ENCODE measurements at regions not wholly inside any gene's neighbourhood (a gene's known extent, or its start where the extent isn't known, plus 50 kb on each side); places are given as distances from the start of the nearest gene placed in this dataset.
A peak's percentile ranks its signal among the peaks of the same experiment; 100 is the strongest.

DNA sequence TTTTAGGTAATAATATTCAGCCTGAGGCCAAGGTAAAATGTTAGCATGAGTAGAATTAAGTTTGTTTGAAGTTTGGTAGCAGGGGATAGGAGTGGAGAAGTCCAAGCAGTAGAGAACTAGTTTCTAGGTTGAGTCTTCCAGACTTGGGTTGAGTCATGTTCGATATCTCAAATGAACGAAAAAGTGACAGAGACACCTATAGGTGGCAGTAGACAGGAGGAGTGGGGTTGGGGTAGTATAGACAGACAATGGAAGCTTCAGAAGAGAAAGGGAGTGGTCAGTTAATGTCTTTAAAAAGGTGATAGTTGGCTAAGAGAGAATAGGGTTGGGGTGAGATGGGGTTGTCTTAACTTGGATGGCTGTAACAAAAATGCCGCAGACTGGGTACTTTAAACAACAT lies 58.7 kb upstream of the EMCN start:
- TF ChIP-seq, protein P1, sequence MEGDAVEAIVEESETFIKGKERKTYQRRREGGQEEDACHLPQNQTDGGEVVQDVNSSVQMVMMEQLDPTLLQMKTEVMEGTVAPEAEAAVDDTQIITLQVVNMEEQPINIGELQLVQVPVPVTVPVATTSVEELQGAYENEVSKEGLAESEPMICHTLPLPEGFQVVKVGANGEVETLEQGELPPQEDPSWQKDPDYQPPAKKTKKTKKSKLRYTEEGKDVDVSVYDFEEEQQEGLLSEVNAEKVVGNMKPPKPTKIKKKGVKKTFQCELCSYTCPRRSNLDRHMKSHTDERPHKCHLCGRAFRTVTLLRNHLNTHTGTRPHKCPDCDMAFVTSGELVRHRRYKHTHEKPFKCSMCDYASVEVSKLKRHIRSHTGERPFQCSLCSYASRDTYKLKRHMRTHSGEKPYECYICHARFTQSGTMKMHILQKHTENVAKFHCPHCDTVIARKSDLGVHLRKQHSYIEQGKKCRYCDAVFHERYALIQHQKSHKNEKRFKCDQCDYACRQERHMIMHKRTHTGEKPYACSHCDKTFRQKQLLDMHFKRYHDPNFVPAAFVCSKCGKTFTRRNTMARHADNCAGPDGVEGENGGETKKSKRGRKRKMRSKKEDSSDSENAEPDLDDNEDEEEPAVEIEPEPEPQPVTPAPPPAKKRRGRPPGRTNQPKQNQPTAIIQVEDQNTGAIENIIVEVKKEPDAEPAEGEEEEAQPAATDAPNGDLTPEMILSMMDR (IDR thresholded peaks at IDR 0.05; ENCODE audit: low read length): peak; percentile 44
- no peak for TF ChIP-seq EZH2 (IDR thresholded peaks at IDR 0.05; ENCODE audit: borderline replicate concordance, low read length)
